Omental fat pad (tissue), 3 donors: ENCODE measurements at regions not wholly inside any gene's neighbourhood (a gene's known extent, or its start where the extent isn't known, plus 50 kb on each side); places are given as distances from the start of the nearest gene placed in this dataset.

ENCODE experiments used
- ATAC-seq: fragments of 150-250 bp; one replicate; pipeline ENCODE4 v1.9.1; 2016; ENCODE audit warnings: mild to moderate bottlenecking, moderate library complexity; ENCODE audit not compliant: low FRiP score
- DNase-seq: peaks from one replicate; pipeline ENCODE4 v3.0.0-alpha.2; 2019; ENCODE audit warnings: low spot score
- CTCF ChIP-seq, 3 donors: fragments of 450-650 bp; IDR thresholded peaks; one replicate each; pipeline ENCODE4 v1.5.1; 2016 to 2017; ENCODE audit warnings: antibody characterized with exemption in 3 of 3, mild to moderate bottlenecking in 3 of 3, moderate library complexity in 2 of 3

GRCh38 chr10:78505657-78506056, 472.0 kb downstream of the RPS24 start:
- no peak for TF ChIP-seq CTCF (IDR thresholded peaks at IDR 0.05)
- ATAC-seq, result no peak
- DNase-seq, result no peak

- TF ChIP-seq CTCF (IDR thresholded peaks at IDR 0.05), result no peak
- ATAC-seq (no peak), DNase-seq (no peak)
Measured at GRCh38 chr10:78506614-78507013, 473.0 kb downstream of the RPS24 start.

GRCh38 chr10:78507510-78508160, 474.0 kb downstream of the RPS24 start:
- no peak for ATAC-seq
- DNase-seq, result no peak
- TF ChIP-seq CTCF (IDR thresholded peaks at IDR 0.05), result no peak

GRCh38 chr10:78508955-78509748, 475.5 kb downstream of the RPS24 start:
- DNase-seq (no peak), ATAC-seq (no peak)
- no peak for TF ChIP-seq CTCF (IDR thresholded peaks at IDR 0.05)

GRCh38 chr10:78510566-78511323, 477.1 kb downstream of the RPS24 start:
- no peak for DNase-seq
- TF ChIP-seq CTCF (IDR thresholded peaks at IDR 0.05), result no peak
- ATAC-seq, result no peak

- DNase-seq (no peak), ATAC-seq (peak; percentile 80)
- TF ChIP-seq CTCF (IDR thresholded peaks at IDR 0.05), result no peak
Measured at GRCh38 chr10:78511324-78512204, 477.9 kb downstream of the RPS24 start.
